HG03439 (cell line): ENCODE measurements at regions not wholly inside any gene's neighbourhood (a gene's known extent, or its start where the extent isn't known, plus 50 kb on each side); places are given as distances from the start of the nearest gene placed in this dataset.

Experiments
- ATAC-seq: cut with Tn5 transposase; IDR thresholded peaks from one replicate; pipeline ENCODE4 v1.9.1; 2021; ENCODE audit warnings: mild to moderate bottlenecking, moderate library complexity; ENCODE audit not compliant: unreplicated experiment

- ATAC-seq, result no peak
Observed at GRCh38 chr3:188085584-188086560, 68.1 kb upstream of the LPP start.

- ATAC-seq, result no peak
Observed at GRCh38 chr3:188088948-188089685, 64.8 kb upstream of the LPP start.

DNA sequence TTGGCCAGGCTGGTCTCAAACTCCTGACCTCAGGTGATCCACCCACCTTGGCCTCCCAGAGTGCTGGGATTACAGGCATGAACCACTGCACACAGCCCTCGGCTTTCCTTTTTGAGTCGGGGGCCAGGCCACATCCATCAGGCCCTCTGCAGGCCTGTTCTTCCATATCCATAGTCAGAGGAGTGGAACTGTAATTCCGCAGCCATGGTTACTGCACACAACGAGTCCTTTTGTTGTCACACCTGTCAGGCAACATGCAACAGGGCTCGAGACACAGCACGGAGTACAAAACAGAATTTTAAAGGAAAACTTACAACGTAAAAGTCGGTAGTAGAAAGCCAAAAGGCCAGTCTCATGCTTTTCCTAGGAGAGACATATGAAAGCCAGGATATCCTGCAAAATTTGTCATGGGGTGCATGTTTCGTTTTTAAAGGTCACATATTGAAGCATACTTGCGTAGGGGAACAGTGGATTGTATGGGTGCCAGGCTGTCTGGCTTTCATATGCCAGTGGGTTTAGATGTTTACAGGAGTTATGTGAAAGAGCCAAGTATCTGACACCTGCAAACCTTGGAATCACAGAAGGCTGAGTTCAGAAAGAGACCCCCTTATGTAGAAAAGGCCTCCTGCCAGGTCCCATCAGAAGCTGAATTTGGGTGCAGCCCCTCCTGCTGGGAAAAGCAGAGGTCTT is 63.2 kb upstream of the LPP start:
- ATAC-seq, result no peak

- ATAC-seq, result no peak
Observed at GRCh38 chr3:188091746-188092145, 62.2 kb upstream of the LPP start.

- no peak for ATAC-seq
Observed at GRCh38 chr3:188092648-188093047, 61.3 kb upstream of the LPP start.

GRCh38 chr3:188095431-188095830 is 58.5 kb upstream of the LPP start:
- ATAC-seq, result no peak

GRCh38 chr3:188097791-188098190 is 56.2 kb upstream of the LPP start:
- ATAC-seq, result no peak

GRCh38 chr3:188099907-188100306 is 54.0 kb upstream of the LPP start:
- no peak for ATAC-seq

DNA sequence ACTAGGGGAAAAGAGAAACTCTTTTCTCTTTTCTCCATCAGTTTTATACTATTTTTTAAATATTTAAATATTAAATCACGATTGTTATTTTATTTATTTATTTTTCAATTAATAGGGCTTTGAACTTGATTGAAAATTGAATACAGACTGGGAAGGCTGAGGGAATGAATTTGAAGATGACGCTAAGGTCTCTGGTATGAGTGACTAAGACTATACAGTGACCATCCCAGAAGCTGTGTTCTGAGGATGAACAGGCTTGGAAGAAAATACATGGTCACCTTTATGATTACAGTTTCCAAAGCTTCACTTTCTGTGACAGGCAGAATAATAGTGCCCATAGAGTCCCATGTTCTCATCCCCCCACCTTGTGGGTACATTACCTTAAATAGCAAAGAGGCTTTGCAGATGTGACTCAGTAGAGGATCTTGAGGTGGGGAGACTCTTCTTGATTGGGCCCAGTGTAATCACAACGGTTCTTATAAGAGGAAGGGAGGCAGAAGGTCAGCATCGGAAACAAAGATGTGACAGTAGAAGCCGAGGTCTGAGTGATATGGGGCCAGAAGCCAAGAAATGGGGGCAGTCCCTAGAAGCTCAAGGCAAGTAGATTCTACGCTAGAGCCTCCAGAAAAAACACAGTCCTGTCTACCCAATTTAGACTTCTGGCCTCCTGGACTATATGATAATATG is 51.0 kb upstream of the LPP start:
- ATAC-seq, result no peak

DNA sequence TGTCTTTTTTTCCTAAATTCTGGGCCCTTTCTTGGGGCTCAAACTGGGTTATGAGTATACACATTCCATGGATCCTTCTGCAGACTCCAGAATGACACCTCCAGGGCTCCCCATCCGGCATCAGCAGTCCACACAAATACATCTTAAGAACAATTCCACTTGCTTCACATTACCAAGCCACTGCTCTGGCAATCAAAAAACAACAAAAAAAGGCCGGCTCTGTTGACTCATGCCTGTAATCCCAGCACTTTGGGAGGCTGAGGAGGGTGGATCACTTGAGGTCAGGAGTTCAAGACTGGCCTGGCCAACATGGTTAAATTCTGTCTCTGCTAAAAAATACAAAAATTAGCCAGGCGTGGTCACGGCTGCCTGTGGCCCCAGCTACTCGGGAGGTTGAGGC is 49.9 kb upstream of the LPP start:
- no peak for ATAC-seq
